HG02571 (cell line): ENCODE measurements at regions not wholly inside any gene's neighbourhood (a gene's known extent, or its start where the extent isn't known, plus 50 kb on each side); places are given as distances from the start of the nearest gene placed in this dataset.
"Not testable (repeated sequence)": the region's sequence is repeated elsewhere in the genome, so short reads cannot be mapped to it uniquely, and the experiment has no call there.

Experiments
- ATAC-seq: cut with Tn5 transposase; IDR thresholded peaks from one replicate; pipeline ENCODE4 v1.9.1; 2021; ENCODE audit warnings: mild to moderate bottlenecking, moderate library complexity; ENCODE audit not compliant: unreplicated experiment

DNA sequence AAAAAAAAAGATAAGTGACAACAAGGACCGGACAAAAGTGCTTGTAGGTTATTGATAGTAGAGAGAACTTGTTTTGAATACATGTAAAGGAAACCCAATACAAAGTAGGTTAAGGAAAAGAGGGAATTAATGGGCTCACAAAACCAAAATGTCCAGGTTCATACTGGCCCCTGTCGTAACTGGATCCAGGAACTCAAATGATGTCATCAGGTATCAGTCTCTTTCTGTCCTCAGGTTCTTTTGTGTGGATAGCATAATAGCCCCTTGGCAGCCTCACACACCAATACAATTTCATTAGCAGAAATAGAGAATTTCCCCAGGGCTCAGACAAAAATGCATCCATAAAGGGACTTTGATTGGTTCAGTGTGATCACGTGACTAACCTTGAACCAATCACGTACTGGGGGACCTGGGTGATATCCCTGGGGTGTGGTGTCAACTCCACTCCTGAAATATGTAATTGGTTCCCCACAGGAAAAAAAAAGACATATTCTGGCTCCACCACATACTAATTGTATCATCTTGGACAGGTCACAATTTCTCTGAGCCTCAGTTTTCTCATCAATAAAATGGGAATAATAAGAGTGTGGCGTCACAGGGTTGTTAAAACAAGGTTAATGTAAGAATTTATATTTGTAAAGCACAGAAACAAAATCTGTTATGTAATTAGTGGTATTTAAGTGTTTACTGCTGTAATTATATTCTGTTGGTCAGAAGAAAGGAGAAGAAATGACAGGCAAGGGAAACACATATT is 174.8 kb downstream of the PDGFRA start:
- ATAC-seq, result no peak

DNA sequence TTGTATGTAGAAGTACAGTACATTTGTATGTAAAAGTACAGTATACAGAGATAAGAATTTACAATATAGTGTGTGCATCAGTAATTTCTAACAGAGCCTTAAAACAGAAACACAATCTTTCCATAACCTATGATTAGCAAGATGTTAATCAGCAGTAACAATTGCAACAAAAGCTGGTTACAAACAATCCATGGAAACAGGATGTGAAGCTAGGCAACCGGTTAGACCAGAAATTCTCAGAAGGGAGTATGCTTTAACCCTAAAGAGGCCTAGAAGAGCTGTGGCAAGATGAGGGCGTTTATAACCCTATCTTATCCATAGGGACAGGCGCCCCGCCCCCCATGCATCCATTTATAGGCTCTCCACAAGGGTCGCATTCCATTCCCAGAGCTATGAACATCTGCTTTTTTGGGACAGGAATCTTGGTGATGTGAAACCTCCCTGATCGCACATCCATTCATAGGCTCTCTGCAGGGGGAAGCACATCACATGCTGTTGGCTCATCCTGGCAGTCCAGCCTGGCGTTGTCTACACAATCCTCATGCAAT is 180.3 kb downstream of the PDGFRA start:
- not testable (repeated sequence) for ATAC-seq

DNA sequence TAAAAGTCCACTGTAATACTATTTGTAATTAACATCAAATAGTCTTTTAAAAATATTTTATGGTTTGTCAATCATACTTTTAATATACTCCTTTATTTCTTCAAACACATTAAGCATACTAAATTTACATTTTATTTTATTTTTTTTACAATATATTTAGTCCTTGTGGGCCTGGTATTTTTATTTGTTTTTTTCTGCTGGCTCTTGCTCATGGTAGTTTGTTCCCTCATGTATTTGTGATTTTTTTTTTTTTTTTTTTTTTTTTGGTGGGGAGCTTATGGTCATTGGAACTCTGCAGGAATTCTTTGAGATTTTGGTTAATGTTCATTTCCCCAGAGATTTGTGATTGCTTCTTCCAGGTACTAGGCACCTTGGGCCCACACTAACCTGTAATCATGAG is 185.5 kb downstream of the PDGFRA start:
- no peak for ATAC-seq

DNA sequence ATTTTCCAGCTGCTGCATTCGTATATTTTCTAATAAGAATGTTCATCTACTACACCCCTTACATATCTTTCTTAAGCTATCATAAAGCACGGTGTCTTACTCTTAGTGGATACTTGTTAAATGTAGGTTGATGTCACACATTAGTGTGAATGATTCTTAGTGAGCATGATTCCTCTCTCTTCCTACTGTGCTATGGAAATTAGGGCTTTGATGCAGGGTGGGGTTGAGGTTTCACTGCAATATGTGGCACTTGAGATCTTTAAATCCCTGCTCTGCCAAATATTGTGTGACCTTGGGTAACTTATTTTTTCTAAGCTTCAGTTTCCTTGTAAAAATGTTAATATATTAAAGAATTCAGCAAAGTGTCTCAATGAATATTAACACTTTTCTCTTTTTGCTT is 188.4 kb downstream of the PDGFRA start:
- no peak for ATAC-seq

DNA sequence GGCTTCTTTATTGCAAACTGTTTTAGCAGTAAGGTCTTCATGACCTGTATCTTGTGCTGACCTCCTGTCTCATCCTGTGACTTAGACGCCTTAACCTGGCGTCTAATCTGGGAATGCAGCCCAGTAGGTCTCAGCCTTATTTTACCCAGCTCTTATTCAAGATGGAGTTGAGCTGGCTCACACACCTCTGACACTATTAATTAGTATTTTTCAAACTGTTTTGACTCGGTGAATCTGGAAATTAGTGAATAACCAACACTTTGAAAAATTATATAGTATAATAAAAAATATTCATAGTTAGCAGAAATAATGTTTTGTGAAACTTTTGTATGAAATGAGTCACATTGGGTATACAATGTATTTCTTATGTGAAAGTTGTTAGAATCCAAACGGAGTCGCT is 189.4 kb downstream of the PDGFRA start:
- no peak for ATAC-seq

DNA sequence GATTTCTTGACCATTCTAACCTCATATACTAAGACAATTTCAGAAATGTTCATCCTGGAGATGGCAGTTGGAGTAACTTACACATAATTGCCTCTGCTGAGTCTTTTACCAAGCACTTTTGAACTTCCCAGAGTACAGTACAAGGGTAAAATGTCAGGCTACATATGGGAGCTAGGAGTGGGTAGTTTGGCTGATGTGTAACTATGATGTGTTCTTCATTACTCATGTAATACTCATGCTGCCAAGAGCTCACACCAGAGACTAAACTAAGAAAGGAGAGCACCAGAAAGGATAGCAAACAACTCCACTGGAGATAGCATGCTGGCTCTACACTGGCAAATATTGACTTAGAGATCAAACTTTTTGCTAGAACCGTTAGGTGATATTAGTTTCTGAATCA is 194.0 kb downstream of the PDGFRA start:
- ATAC-seq, result no peak

DNA sequence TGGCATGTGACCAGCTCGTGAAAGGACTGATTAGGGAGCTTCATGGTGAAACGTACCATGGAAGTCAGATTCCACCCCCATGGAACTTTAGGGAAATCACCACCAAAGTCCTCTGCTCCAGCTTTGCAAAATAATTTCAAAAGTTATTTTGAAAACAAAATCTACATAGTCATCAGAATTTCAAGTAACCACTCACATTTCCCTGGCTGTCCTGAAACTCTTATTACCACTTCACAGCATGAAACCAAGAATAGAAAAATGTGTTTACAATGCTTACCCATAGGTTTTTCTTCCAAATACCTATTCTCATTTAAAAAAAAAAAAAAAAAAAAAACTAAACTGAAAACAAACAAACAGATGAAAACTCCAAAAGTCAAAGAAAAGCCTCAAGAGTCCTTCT is 198.7 kb downstream of the PDGFRA start:
- ATAC-seq, result no peak

DNA sequence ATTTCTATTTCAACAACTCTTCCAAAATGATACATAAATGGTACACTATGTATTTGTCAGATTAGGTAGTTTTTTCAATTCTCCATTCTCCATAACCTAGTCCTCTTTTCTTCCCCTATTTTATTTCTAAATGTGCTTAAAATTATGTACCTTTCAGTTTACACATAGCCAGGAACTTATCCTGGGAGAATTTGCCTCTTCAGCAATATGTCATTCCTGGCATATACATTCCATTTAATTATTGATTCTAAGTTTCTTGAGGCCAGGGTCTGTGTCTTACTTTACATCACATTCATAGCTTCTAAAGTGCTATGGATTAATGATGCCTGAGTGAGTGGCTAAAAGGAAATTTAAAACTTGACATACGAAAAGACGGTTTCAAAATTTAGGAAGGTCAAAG is 199.8 kb downstream of the PDGFRA start:
- ATAC-seq, result no peak

DNA sequence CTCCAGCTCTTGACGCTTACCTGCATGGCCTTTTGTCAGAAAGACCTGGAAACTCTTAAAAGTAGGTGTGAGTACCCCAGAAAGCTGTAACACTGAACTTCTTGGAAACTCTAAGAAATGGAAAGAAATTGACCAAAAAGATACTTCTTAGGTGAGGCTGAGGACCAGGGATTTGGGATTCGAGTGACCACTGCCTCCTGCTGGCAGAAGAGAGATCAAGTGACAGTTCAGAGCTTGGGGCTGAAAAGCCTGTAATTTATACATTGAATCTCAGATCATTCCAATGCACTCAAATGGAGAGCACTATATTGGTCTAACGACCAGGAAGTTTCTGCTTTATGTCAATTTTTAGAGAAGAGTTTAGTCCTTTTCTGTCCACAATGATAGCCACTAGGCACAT is 204.6 kb downstream of the PDGFRA start:
- ATAC-seq, result no peak

DNA sequence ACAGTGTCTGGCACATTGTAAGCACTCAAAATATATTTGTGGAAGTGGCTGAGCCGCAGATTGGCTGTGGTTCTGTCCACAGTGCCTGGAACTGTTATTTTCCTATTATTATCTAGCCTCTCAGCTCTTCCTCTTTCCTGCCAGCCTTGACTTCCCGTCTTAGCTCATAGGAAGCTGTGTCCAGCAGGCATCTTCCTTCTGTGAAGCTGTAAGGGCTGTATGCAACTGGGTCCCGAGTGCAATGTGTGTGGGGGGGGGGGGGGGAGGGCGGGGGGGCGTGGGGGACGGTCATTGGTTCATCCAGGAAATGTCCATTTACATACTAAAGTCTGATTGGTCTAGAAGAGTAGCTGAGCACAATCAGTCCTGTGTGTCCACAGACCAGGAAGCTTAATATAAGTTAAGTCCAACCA is 210.7 kb downstream of the PDGFRA start:
- ATAC-seq, result no peak

DNA sequence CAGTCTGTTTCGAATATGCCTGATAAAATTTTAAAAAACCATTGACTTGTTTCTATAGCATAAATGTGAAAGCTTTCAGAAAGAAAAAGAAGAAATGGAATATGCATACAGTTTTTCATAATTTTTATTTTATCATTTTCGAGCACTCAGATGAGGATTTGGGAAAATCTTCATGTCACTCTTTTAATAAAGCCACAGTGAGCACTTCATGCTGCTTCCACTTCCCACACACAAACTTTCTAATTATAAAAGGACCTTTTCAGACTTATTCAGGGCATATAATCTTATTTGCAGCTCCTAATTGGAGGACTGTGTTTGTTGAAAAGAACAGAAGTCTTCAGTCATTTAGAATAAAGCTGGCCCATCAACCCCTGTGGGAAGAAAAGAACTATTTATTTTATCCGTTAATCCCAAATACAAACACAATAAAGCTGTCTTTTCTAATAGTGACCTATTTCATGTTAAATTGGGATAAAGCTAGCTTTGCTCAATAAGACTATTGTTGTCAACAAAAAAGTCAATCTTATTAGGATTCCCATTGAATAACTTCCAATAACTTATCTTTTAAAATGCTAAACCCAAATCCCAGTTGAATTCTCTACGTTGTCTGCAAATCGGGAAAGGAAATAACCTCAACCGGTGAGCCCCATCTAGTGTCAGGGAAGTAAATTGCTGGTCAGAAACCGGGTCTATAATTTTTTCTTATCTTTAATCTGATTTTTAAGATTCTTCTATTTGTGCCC is 211.5 kb downstream of the PDGFRA start:
- no peak for ATAC-seq

DNA sequence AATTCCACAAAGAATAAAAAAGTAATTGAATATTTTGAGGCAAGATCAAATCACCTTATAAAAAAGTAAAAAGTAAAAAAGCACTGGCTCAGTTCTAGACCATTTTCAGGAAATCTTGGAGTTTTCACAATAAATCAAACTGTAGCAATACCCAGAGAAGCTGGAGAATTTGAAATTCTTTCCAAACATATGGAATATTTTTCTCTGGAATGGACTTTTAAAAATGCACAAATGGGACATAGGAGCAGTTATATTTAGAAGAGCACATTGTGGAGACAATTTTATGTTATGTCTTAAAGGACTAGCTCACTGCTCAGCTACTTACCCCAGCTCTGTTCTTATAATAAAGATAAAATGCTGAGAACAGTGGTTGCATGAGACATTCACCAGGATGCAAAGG is 211.9 kb upstream of the KIT start:
- ATAC-seq, result no peak

DNA sequence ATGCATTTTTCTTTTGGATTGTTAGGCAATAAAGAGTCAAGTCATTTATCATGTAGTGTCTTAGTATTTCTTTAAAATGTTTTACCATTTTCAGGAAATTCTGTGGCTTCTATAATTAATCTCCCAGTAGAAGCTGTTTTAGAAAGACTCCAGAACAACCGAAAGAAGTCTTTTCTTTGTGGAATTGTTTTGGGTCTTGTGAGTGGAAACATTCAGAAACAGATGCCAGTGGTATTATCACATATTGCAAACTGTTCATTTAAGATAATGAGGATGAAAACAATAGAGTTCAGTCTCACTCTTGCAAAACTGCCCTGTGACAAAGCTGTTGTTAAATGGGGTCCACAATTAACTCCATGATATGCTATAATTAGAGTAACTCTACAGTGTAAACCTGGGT is 211.2 kb upstream of the KIT start:
- no peak for ATAC-seq

DNA sequence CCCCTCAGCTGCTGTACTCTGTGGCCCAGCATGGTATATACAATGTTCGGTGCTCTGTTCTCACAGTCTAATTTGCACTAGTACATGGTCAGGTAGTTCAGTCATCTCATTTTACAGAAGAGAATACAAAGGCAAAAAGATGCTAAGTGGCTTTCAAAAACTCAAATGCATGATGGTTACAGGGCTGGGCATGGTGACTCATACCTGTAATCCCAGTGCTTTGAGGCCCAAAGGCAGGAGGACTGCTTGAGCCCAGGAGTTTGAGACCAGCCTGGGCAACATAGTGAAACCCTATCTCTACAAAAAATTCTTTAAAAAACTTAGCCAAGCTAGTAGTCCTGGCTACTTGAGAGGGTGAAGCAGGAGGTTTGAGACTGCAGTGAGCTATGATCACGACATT is 210.5 kb upstream of the KIT start:
- ATAC-seq, result no peak

DNA sequence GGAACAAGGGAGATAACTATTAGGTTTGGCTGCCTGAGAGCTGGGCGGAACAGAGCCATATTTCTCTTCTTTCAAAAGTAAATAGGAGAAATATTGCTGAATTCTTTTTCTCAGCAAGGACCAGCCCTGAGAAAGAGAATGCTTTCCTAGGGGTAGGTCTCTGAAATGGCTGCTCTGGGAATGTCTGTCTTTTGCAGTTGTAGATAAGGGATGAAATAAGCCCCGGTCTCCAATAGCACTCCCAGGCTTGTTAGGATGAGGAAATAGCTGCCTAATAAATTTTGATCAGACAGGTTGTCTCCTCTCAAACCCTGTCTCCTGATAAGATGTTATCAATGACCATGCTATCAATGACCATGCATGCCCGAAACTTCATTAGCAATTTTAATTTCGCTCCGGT is 207.8 kb upstream of the KIT start:
- no peak for ATAC-seq

DNA sequence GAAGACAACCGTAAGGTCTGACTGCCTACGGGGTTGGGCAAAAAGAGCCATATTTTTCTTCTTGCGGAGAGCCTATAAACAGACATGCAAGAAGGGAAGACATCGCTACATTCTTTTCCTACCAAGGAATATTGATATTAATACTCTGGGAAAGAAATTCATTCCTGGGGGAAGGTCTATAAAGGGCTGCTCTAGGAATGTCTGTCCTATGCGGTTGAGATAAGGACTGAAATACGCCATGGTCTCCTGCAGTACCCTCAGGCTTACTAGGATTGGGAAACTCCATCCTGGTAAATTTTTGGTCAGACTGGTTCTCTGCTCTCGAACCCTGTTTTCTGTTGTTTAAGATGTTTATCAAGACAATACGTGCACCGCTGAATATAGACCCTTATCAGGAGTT is 190.8 kb upstream of the KIT start:
- not testable (repeated sequence) for ATAC-seq

DNA sequence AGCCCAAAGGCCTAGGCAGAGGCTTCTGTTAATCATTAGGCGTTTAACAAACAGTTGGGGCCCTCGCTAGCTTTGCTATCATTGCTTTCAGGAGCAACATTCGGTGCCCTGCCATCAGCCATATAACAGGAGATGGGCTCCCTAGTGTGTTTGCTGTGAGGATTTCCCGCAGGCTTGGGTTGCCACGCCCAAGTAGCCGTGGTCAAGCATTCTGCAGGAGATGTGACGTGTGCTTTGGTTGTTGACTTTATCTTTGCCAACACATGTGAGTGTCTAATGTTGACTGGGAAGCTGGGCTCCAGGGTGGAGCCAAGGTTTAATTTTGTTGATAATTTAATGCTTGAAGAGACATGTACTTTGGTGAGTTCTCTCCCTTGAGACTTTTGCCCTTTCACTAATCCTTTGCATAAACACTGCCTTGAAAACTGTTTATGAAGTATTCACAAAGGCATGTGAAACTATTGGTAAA is 184.6 kb upstream of the KIT start:
- ATAC-seq, result no peak

DNA sequence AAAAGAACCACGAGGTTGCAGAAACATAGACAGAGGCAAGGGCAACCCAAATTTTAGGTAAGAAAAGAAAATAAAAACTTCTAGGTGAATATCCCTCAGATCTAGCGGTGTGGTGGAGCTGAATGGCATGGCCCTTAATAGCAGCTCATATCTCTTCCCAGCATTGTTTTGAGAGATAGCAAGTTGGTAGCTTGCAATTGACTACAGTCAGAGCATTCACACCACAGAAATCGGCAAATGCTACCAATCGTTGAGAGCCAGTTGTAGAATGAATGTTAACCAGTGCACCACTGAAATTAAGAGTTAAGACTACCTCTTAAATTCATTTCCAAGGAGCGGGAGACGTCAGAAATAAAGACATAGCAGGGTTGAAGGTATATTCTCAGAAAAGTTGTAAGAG is 184.0 kb upstream of the KIT start:
- ATAC-seq, result no peak

DNA sequence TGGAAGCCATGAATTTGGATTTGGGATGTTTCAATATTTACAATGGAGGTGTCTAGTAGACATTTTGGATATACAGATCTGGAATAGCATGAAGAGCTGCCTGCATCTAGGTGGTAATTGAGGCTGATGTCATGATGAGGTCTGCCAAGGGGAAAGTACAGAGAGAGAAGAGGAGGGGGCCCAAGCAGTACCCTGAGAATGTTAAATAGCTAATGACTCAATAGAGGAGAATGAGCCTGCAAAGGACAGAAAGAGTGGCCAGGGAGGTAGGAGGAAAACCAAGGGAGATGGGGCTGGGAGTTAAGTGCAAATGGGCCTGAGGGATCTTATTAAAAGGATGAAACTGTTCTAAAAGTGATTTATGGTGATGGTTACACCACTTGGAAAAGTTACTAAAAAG is 182.2 kb upstream of the KIT start:
- ATAC-seq, result no peak

DNA sequence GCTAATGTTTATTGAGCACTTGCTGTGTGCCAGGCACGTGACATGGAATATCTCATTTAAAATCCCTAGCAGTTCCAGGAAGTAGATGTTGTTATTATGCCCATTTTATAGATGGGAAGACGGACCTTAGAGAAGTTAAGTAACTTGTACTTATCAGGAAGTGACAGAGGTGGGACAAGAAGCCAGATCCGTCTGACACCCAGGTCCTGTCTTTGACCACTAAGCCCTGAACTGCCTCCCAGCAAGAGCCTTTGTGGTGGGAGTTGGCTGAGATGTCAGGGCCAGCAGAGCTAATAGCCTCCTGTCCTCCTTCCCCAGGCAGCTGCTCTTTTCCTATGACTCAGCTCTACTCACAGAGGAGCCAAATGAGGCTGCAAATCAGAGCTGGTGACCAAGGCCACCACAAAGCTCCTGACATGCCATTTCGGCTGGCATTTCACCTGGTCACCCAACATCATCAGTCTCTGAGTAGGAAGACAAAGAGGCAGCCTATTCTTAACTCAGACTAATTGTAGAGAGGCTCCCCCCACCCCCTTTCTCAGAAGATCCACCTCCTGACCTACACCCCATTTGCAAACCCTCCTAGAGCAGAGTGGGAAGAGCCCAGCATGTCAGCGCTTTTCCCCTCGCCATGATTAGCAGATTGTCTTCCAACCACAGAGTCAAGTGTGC is 175.1 kb upstream of the KIT start:
- ATAC-seq, result no peak

DNA sequence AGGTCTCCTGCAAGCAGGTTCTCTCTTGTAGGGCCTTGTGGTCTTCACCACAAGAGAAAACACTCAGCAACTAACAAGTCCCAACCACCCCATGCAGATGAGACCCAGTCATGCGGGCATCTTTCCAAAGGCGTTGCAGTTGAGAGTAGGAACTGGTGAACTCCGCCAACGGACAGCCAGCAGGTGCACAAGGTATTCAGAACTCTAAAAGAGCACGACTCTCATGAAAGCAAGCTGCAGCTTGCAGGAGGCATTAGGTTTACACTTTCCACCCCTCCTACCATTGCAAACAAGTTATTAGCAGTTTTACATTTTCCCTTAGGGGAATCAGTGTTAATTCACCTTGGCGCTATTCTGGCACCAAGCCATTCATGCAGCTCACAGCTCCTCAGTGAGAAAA is 173.4 kb upstream of the KIT start:
- no peak for ATAC-seq

DNA sequence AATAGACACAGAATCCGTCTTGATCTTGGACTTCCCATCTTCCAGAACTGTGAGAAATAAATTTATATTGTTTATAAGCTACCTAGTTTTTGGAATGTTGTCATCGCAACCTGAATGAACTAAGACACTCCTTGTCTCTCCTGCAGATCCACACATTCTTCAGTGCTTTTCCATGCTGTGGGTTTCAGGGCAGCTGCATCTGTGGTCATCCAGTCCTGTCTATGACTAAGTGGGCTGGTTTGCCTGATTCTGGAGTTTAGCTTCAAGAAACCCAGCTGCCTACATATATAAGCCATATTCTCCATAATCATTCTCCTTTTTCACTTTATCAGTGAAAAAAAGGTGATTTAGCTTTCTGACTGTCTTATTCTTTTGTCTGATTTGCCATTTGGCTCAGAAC is 170.3 kb upstream of the KIT start:
- ATAC-seq, result no peak
